ENCODE measurements at regions not wholly inside any gene's neighbourhood (a gene's known extent, or its start where the extent isn't known, plus 50 kb on each side); places are given as distances from the start of the nearest gene placed in this dataset.
"Not testable (repeated sequence)": the region's sequence is repeated elsewhere in the genome, so short reads cannot be mapped to it uniquely, and the experiment has no call there.

DNA sequence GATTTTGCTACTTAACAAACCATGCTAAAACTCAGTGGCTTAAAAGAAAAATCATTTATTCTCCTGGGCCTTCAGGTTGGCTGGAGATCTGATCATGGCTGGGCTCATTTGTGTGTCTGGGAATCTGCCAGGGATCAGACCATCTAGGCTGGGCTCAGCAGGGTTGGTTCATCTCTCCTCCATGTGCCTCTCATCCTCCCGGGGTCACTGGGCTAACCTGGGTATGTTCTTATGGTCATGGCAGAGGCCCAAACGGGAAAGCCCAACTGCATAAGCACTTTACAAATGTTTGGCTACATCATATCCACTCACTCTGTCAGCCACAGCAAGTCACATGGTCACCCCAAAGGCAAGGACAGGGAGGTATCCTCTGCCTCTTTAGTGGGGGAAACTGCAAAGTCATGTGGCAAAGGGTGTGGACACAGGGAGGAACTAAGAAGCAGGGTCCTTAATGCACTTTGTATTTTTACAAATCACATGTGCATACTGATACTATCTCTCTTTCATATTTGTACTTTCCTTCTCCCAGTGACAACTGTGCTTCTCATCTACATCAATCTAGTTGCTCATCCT is 231.4 kb downstream of the BUB3 start:
- H3K4me3 ChIP-seq (ENCODE audit: insufficient read depth, low read depth, low read length): no peak overlapping the region
- H3K9me3 ChIP-seq (ENCODE audit: control insufficient read depth, low read length): peaks cover 5% of the 10 kb centered on the region
- H3K27ac ChIP-seq (ENCODE audit: insufficient read depth, low read depth, low read length, poor library complexity, severe bottlenecking): no peak overlapping the region
- peaks cover 10% of the 10 kb centered on the region for H3K4me1 ChIP-seq (ENCODE audit: control insufficient read depth, insufficient read depth, low read length)
- H3K36me3 ChIP-seq (ENCODE audit: control insufficient read depth, insufficient read depth, low read length): no peaks in the 10 kb centered on the region
- H3K27me3 ChIP-seq (ENCODE audit: control insufficient read depth, insufficient read depth, low read length, poor library complexity, severe bottlenecking): no peaks in the 10 kb centered on the region
- 91 to 92% methylated on average over 2 of the region's 2 CpGs for whole genome bisulfite sequencing, 2 experiments

- no peaks in the 10 kb centered on the region for H3K4me1 ChIP-seq (ENCODE audit: control insufficient read depth, insufficient read depth, low read length)
- no peaks in the 10 kb centered on the region for H3K36me3 ChIP-seq (ENCODE audit: control insufficient read depth, insufficient read depth, low read length)
- no peak overlapping the region for H3K4me3 ChIP-seq (ENCODE audit: insufficient read depth, low read depth, low read length)
- no peak overlapping the region for H3K27ac ChIP-seq (ENCODE audit: insufficient read depth, low read depth, low read length, poor library complexity, severe bottlenecking)
- H3K27me3 ChIP-seq (ENCODE audit: control insufficient read depth, insufficient read depth, low read length, poor library complexity, severe bottlenecking): no peaks in the 10 kb centered on the region
- WGBS, 2 experiments: 92 to 95% methylated on average over 1 to 2 of the region's 2 CpGs
- H3K9me3 ChIP-seq (ENCODE audit: control insufficient read depth, low read length): peaks cover 5% of the 10 kb centered on the region
Observed at GRCh38 chr10:123389520-123389919, 235.3 kb downstream of the BUB3 start.

GRCh38 chr10:123390332-123390731 is 236.1 kb downstream of the BUB3 start:
- H3K36me3 ChIP-seq (ENCODE audit: control insufficient read depth, insufficient read depth, low read length): no peaks in the 10 kb centered on the region
- 94 to 97% methylated on average over 4 of the region's 4 CpGs for WGBS, 2 experiments
- peaks cover 5% of the 10 kb centered on the region for H3K9me3 ChIP-seq (ENCODE audit: control insufficient read depth, low read length)
- no peaks in the 10 kb centered on the region for H3K4me1 ChIP-seq (ENCODE audit: control insufficient read depth, insufficient read depth, low read length)
- no peak overlapping the region for H3K4me3 ChIP-seq (ENCODE audit: insufficient read depth, low read depth, low read length)
- no peaks in the 10 kb centered on the region for H3K27me3 ChIP-seq (ENCODE audit: control insufficient read depth, insufficient read depth, low read length, poor library complexity, severe bottlenecking)
- no peak overlapping the region for H3K27ac ChIP-seq (ENCODE audit: insufficient read depth, low read depth, low read length, poor library complexity, severe bottlenecking)

GRCh38 chr10:123390874-123391273 is 236.7 kb downstream of the BUB3 start:
- H3K27ac ChIP-seq (ENCODE audit: insufficient read depth, low read depth, low read length, poor library complexity, severe bottlenecking): no peak overlapping the region
- no peaks in the 10 kb centered on the region for H3K4me1 ChIP-seq (ENCODE audit: control insufficient read depth, insufficient read depth, low read length)
- 93 to 94% methylated on average over 9 of the region's 9 CpGs for WGBS, 2 experiments
- no peaks in the 10 kb centered on the region for H3K27me3 ChIP-seq (ENCODE audit: control insufficient read depth, insufficient read depth, low read length, poor library complexity, severe bottlenecking)
- H3K4me3 ChIP-seq (ENCODE audit: insufficient read depth, low read depth, low read length): no peak overlapping the region
- peaks cover 5% of the 10 kb centered on the region for H3K9me3 ChIP-seq (ENCODE audit: control insufficient read depth, low read length)
- no peaks in the 10 kb centered on the region for H3K36me3 ChIP-seq (ENCODE audit: control insufficient read depth, insufficient read depth, low read length)

DNA sequence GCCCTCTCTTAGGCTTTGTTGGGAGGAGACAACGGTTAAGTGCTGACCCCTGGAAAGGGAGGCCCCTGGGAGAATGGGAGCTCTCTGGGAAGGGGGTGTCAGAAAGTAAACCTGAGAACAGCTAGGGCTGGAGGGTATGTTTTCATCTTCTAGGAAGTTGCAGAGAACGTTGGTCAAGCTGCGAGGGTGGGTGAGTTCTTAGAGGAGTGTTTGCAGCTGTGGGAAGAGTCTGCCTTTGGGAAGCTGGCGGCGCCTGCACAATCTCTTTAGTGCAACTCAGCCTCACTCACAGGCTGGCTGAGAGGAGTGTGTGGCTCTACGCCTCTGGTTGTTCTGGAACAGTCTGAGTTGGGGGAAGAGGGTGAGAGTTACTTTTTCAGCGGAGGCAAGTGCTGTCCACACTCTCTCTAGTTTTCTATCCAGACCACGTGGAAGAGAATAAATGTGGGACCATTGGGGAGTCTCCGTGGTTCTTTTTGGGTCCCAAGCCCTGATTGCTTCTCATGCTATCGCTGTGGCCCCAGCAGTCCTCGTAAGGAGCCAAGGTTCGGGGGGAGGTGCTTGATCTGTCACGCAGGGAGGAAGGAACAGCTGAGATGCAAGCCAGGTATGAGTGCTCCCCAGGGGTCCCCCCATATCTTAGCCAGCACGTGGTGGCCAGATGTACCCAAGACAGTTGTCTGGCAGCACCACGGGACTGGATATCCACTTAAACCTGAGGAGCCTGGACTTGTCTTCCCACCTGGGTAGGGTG is 237.2 kb downstream of the BUB3 start:
- WGBS, 2 experiments: 88 to 91% methylated on average over 15 of the region's 15 CpGs
- no peak overlapping the region for H3K4me3 ChIP-seq (ENCODE audit: insufficient read depth, low read depth, low read length)
- H3K4me1 ChIP-seq (ENCODE audit: control insufficient read depth, insufficient read depth, low read length): no peaks in the 10 kb centered on the region
- peaks cover 5% of the 10 kb centered on the region for H3K9me3 ChIP-seq (ENCODE audit: control insufficient read depth, low read length)
- no peaks in the 10 kb centered on the region for H3K36me3 ChIP-seq (ENCODE audit: control insufficient read depth, insufficient read depth, low read length)
- no peak overlapping the region for H3K27ac ChIP-seq (ENCODE audit: insufficient read depth, low read depth, low read length, poor library complexity, severe bottlenecking)
- H3K27me3 ChIP-seq (ENCODE audit: control insufficient read depth, insufficient read depth, low read length, poor library complexity, severe bottlenecking): no peaks in the 10 kb centered on the region

GRCh38 chr10:123392182-123392963 is 238.2 kb downstream of the BUB3 start:
- 90 to 91% methylated on average over 6 of the region's 6 CpGs for WGBS, 2 experiments
- Histone ChIP-seq H3K27me3 (ENCODE audit: control insufficient read depth, insufficient read depth, low read length, poor library complexity, severe bottlenecking) (no peaks in the 10 kb centered on the region), H3K36me3 (ENCODE audit: control insufficient read depth, insufficient read depth, low read length) (no peaks in the 10 kb centered on the region), H3K27ac (ENCODE audit: insufficient read depth, low read depth, low read length, poor library complexity, severe bottlenecking) (no peak overlapping the region), H3K9me3 (ENCODE audit: control insufficient read depth, low read length) (peaks cover 5% of the 10 kb centered on the region), H3K4me3 (ENCODE audit: insufficient read depth, low read depth, low read length) (no peak overlapping the region), H3K4me1 (ENCODE audit: control insufficient read depth, insufficient read depth, low read length) (no peaks in the 10 kb centered on the region)

GRCh38 chr10:123393170-123393569 is 239.0 kb downstream of the BUB3 start:
- no peak overlapping the region for H3K27ac ChIP-seq (ENCODE audit: insufficient read depth, low read depth, low read length, poor library complexity, severe bottlenecking)
- no peaks in the 10 kb centered on the region for H3K27me3 ChIP-seq (ENCODE audit: control insufficient read depth, insufficient read depth, low read length, poor library complexity, severe bottlenecking)
- H3K4me1 ChIP-seq (ENCODE audit: control insufficient read depth, insufficient read depth, low read length): no peaks in the 10 kb centered on the region
- no peaks in the 10 kb centered on the region for H3K36me3 ChIP-seq (ENCODE audit: control insufficient read depth, insufficient read depth, low read length)
- peaks cover 5% of the 10 kb centered on the region for H3K9me3 ChIP-seq (ENCODE audit: control insufficient read depth, low read length)
- no peak overlapping the region for H3K4me3 ChIP-seq (ENCODE audit: insufficient read depth, low read depth, low read length)
- whole genome bisulfite sequencing, 2 experiments: 86 to 90% methylated on average over 3 of the region's 3 CpGs

DNA sequence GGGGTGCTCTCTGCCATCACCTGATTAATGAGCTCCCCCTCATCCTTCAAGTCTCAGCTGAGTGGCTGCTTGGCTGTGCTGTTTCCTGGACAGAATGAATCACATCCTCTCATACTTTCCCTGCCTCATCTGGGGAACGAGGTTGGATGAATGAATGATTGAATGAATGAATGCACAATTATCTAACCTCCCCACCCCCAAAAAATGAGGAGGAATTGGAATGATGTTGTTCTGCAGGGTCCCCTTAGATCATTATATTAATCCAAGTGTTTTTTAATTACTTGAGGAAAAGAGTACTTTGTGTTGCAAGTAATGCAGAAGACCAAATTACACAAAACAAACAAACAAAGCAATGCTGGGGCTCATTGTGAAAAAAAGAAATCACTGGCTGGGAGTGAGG is 240.2 kb downstream of the BUB3 start:
- no CpG with 5 or more reads among the region's 1 CpG for WGBS, 2 experiments
- Histone ChIP-seq H3K27ac (ENCODE audit: insufficient read depth, low read depth, low read length, poor library complexity, severe bottlenecking) (no peak overlapping the region), H3K36me3 (ENCODE audit: control insufficient read depth, insufficient read depth, low read length) (no peaks in the 10 kb centered on the region), H3K9me3 (ENCODE audit: control insufficient read depth, low read length) (peaks cover 1% of the 10 kb centered on the region), H3K4me3 (ENCODE audit: insufficient read depth, low read depth, low read length) (no peak overlapping the region), H3K27me3 (ENCODE audit: control insufficient read depth, insufficient read depth, low read length, poor library complexity, severe bottlenecking) (no peaks in the 10 kb centered on the region), H3K4me1 (ENCODE audit: control insufficient read depth, insufficient read depth, low read length) (no peaks in the 10 kb centered on the region)

DNA sequence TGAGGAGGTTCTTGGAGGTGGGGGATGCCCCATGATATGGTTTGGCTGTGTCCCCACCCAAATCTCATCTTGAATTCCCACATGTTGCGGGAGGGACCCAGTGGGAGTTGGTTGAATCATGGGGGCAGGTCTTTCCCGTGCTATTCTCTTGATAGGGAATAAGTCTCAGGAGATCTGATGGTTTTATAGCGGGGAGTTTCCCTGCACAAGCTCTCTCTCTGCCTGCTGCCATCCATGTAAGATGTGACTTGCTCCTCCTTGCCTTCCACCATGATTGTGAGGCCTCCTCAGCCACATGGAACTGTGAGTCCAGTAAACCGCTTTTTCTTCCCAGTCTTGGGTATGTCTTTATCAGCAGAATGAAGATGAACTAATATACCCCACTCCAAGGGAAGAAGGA is 241.0 kb downstream of the BUB3 start:
- not testable (repeated sequence) for H3K4me1 ChIP-seq (ENCODE audit: control insufficient read depth, insufficient read depth, low read length); H3K36me3 ChIP-seq (ENCODE audit: control insufficient read depth, insufficient read depth, low read length); H3K4me3 ChIP-seq (ENCODE audit: insufficient read depth, low read depth, low read length); H3K27me3 ChIP-seq (ENCODE audit: control insufficient read depth, insufficient read depth, low read length, poor library complexity, severe bottlenecking); H3K27ac ChIP-seq (ENCODE audit: insufficient read depth, low read depth, low read length, poor library complexity, severe bottlenecking); H3K9me3 ChIP-seq (ENCODE audit: control insufficient read depth, low read length)
- WGBS, 2 experiments: 95 to 97% methylated on average over 4 of the region's 4 CpGs

DNA sequence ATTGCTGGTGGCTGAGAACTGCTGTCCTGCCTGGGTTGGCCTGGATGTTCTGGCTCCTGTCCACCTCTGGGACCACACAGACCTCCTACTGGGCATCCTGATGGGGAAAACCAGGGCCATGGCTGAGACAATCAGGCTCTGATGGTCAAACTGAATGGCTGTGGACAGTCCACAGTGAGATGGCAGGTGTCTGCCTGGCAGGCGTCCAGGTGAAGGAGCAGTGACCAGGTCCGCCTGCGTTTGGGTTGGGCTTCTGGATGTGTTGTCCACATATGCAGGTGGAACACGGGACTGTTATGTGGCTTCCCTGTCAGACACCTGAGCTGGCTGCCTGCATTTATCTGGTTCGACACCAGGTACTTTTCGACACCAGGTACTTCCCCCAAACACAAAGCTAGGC is 241.7 kb downstream of the BUB3 start:
- Histone ChIP-seq H3K4me3 (ENCODE audit: insufficient read depth, low read depth, low read length) (no peak overlapping the region), H3K27me3 (ENCODE audit: control insufficient read depth, insufficient read depth, low read length, poor library complexity, severe bottlenecking) (no peaks in the 10 kb centered on the region), H3K36me3 (ENCODE audit: control insufficient read depth, insufficient read depth, low read length) (no peaks in the 10 kb centered on the region), H3K4me1 (ENCODE audit: control insufficient read depth, insufficient read depth, low read length) (no peaks in the 10 kb centered on the region), H3K9me3 (ENCODE audit: control insufficient read depth, low read length) (no peaks in the 10 kb centered on the region), H3K27ac (ENCODE audit: insufficient read depth, low read depth, low read length, poor library complexity, severe bottlenecking) (no peak overlapping the region)
- WGBS, 2 experiments: 95 to 96% methylated on average over 6 of the region's 6 CpGs
